GM19023 (cell line): ENCODE measurements at regions not wholly inside any gene's neighbourhood (a gene's known extent, or its start where the extent isn't known, plus 50 kb on each side); places are given as distances from the start of the nearest gene placed in this dataset.
"Not testable (repeated sequence)": the region's sequence is repeated elsewhere in the genome, so short reads cannot be mapped to it uniquely, and the experiment has no call there.

Experiments used
- ATAC-seq: cut with Tn5 transposase; IDR thresholded peaks from one replicate; pipeline ENCODE4 v1.9.1; 2021; ENCODE audit warnings: mild to moderate bottlenecking, moderate library complexity; ENCODE audit not compliant: unreplicated experiment

DNA sequence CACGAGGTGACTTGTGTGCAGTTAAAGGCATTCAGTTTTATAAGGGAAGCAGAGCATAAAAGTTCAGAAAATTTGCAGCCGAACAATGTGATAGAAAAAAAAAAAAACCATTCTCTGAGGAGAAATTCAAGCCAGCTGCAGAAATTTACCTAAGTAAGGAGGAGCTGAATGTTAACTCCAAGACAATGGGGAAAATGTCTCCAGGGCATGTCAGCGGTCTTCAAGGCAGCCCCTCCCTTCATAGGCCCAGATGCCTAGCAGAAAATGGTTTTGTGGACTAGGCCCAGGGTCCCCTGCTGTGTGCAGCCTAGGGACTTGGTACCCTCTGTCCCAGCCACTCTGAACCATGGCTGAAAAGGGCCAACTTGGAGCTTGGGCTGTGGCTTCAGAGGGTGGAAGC lies 1764.0 kb downstream of the C4orf33 start:
- no peak for ATAC-seq

DNA sequence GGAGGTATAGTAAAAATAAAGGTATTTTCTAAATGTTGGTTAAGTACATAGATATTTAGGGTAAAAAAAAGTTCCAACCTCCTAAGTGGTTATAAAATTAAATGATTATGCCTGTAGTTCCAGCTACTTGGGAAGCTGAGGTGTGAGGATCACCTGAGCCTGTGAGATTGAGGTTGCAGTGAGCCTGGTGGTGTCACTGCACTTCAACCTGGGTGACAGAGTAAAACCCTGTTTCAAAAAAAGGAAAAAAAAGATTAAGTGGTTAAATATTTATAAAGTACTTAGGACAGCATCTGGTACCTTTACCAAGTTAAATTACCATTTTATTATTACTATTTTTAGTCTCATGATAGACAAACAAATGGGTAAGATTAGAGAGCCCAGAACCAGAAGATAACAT lies 1801.0 kb downstream of the C4orf33 start:
- no peak for ATAC-seq

DNA sequence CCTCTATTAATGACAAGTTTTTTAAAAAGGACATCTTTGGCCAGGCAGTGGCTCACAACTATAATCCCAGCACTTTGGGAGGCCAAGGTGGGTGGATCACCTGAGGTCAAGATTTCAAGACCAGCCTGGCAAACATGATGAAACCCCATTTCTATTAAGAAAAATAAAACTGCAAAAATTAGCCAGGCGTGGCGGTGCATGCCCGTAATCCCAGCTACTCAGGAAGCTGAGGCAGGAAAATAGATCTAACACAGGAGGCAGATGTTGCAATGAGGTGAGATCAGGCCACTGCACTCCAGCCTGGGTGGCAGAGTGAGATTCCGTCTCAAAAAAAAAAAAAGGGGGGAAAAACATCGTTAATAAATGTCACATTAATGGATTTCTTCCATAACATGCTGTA lies 1805.4 kb downstream of the C4orf33 start:
- ATAC-seq: no peak

DNA sequence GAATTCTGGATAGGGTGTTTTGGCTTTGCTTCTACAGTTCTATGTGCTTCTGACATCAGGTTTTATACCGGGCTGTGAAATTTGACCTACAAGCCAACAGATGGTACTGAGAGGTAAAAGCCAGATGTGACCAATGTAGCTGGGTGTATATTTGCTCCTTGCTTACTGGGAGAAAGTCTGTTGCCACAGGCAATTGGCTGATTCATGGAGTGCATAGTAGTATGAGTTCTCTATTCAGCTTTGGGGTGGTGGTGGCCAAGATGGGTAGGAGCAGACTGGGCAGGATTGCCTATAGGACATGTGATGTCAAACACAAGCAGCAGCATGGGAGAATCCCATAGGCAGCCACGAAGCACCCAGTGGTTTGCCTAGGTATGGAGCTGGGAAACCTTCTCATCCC lies 1827.0 kb downstream of the C4orf33 start:
- no peak for ATAC-seq

DNA sequence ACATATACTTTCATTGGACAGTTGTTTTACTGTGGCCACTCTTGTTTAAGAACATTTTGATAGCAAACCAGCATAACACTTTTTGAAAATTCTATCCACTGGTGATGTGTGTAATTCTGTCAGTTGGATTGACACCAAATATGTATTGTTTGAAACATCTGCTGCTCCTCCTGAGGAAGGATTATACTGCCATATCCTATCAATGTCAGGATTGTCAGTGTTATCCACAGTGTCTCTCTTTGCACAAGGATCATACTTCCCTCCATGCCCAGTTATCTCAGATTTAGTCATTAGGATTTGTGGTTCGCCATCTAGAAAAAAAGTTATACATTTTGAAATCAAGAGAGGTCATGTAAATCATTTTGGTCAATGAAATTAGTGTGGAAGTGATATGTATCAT lies 1859.6 kb downstream of the C4orf33 start:
- no peak for ATAC-seq

DNA sequence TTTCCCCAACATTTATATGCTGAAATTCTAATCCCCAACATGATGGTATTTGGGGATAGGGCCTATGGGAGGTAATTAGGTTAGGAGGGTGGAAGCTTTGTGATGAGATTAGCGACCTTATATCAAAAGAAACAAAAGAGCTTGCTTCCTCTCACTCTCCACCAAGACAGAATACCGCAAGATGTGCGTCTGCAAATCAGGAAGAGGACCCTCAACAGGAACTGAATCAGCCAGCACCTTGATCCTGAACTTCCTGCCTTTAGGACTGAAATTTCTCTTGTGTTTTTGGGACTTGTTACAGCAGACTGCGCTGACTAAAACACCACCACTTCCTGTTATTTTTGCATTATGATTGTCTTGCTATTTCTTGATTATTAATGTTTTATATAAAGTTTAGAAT lies 1889.4 kb downstream of the C4orf33 start:
- no peak for ATAC-seq

DNA sequence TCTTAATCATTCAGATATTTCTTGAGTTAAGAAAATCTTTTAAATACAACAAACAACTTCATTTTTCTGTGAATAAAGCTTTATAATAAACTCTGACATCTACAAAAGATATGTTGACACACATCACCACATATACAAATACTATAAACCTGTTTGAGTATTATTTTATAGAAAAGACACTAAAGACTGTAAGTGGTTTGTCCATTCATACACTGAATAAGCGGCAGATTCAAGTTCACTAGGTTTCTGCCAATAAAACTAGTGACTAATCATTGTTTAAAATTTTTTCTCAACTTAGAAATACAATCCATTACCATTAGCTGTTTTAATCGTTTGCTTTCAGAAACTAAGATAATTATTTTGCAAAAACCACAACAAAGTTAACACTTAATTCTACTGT lies 1900.0 kb downstream of the C4orf33 start:
- ATAC-seq: no peak

DNA sequence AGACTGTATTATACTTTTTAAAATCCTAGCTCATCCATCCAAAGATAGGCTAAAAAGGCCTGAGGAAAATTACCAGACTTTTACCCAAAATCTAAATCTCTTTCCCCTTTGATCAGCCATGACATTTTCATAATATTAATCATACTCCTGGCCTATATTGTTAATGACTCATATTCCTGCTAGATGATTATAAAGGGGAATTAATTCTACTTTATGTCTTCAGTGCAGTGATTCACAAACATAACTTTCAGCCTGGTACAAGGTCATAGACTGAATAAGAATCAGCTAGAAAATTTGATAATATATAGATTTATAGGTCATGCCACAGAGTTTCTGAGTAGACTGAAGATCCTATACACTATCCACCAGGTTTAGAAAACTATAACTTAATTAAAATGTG lies 1905.4 kb downstream of the C4orf33 start:
- no peak for ATAC-seq

DNA sequence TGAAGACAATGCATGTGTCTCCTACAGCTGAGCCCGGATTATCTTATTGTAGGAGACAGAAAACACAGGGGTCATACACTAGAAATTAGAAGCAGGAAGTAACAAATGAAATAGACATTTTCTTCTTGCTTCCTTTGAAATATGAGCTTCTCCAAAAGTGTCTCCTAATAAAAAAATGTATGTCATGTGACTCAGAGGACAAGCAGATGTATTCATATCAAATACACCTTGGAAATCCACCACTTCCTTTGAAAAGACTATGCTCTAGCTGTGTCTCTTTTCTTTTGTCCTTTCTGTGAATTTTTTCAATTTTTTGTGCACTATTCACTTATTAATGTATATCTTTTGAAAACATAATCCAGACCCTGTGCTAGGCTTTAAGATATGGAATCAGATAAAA lies 1906.2 kb downstream of the C4orf33 start:
- ATAC-seq: no peak

DNA sequence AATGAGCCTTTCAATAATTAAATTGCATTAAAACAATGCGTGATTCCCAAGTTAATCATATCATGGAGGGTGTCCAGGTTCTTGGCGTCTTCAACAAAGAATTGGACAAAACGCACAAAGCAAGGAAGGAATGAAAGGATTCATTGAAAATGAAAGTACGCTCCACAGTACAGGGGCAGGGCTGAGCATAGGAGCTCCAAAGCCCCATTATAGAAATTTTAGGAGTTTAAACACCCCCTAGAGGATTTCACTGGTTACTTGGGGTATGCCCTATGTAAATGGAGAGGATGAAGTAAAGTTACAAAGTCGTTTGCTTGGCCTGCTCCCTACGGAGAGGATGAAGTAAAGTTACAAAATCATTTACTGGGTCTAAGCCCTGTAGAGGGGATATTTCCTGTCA lies 1910.4 kb downstream of the C4orf33 start:
- ATAC-seq: no peak

DNA sequence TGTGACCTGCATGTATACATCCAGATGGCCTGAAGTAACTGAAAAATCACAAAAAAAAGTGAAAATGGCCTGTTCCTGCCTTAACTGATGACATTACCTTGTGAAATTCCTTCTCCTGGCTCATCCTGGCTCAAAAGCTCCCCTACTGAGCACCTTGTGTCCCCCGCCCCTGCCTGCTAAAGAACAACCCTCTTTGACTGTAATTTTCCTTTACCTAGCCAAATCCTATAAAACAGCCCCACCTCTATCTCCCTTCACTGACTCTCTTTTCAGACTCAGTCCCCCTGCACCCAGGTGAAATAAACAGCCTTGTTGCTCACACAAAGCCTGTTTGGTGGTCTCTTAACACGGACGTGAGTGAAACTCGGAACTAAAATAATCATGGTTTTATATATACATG lies 1916.0 kb downstream of the C4orf33 start:
- not testable (repeated sequence) for ATAC-seq

DNA sequence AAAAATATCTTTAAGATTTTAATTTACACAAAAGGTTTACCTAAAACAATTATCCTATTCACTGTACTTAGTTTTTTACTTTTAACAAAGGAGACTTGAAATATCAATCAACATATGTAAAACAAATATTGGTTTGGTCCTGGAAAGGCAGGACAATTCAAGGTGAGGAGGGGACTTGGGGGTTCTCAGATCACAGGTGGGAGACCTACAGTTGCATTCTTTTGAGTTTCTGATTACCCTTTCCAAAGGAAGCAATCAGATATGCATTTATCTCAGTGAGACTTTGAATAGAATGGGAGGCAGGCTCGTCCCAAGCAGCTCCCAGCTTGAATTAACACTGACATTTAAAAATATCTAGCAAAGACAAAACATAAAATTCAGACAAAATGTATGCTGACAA lies 1917.3 kb downstream of the C4orf33 start:
- ATAC-seq: no peak

DNA sequence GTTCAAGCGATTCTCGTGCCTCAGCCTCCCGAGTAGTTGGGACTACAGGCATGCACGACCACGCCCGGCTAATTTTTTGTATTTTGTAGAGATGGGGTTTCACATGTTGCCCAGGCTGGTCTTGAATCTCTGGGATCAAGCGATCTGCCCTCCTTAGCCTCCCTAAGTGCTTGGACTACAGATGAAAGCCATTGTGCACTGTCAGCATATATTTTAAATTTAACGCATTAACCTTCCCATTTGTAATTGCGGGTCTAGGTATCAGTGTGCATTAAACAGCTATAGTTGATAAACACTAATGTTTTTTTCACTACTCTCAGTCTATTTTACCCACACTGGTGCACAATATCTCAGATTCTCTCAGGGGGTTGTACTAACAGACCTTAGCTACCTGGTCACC lies 1930.8 kb downstream of the C4orf33 start:
- no peak for ATAC-seq

DNA sequence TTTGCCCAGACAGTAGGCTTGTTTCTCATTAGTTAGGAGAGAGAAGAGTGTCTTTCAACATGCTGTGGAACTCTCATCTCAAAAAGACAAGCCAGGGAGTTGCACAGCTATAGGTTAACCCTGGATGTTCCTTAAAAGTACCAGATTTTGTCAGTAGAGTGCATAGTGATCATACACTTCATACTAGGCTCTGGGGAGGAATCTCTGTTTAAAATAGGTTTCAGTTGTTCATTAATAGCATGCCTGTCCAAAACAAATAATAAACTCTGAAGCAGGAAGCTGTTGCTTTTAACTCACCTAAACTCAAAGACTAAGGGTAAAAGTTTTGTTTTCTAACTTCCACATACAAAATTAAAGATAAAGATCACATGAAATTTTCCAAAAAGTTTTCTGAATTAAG lies 1948.4 kb downstream of the C4orf33 start:
- ATAC-seq: no peak

DNA sequence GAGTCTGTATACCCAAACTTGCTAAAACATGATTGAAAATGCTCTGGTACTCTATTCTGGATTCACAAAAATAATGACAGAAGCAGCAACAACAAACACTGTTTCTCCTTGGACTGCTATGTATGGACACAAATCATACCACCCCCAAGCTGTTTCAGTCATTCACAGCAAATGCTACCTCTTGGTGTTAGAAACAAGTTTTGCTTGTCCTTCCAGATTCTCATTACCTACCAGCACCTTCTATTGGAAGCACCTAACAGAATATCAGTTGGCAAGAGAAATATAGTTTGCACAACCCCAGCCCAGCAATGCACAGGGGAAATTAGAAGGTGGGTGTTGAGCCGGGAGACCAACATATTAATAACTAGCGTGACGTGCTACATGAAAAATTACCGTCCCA lies 1950.9 kb downstream of the C4orf33 start:
- ATAC-seq: no peak

DNA sequence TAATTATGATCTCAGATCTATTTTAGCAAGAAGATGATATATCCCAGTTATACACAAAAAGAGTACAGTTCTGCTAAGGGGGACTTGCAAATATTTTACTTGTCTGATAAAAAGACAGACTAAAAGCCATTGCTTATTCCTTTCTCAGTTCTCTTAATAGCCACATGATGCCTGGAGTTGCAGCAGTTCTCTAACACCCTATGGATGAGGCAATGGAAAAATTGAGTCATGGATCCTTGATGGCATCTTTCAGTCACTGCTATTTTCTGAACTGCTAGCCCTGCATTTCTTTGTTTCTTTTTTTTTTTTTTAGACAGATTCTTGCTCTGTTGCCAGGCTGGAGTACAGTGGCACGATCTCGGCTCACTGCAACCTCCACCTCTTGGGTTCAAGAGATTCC lies 1956.7 kb downstream of the C4orf33 start:
- no peak for ATAC-seq

DNA sequence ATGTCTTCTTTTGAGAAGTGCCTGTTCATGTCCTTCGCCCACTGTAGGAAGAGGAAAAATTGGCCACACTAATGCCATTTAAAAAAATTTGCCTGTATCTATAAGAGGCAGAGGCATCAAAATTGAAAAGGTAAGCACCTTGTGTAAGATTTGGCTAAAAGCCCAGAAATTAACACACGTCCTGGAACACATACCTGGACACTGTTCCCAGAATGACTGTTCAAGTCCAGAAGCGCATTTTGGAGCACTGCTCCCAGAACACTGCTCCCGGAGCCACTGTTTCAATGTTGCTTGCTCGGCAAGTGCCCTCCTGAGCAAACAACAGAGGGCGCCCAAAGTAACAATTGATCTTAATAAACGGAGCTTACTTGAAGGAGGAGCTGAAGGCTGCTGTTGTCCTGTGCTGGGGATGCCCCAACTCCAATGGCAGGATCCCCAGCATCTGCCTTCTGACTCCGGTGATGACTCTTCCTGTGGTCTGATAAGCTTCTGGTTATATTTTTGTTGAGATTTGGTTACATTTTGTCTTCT lies 1958.6 kb downstream of the C4orf33 start:
- no peak for ATAC-seq

DNA sequence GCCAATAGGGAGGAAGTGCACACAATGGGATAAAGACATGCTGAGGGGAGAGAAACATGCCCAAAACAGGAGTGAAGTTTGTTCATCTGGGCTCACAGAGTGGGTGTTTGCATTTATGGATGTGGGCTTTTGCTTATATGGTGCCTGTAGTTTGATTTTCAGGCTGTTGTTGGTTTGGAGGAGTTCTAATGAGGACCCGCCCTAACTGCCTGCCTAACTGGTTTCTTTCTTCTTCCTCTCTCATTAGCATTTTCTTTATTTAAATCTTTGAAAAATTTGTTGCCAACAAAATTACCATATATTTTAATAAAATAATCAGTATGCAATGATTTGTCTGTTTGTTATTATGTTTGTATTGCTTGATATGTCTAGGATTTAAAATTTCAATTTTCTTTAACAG lies 1965.8 kb downstream of the C4orf33 start:
- ATAC-seq: no peak

DNA sequence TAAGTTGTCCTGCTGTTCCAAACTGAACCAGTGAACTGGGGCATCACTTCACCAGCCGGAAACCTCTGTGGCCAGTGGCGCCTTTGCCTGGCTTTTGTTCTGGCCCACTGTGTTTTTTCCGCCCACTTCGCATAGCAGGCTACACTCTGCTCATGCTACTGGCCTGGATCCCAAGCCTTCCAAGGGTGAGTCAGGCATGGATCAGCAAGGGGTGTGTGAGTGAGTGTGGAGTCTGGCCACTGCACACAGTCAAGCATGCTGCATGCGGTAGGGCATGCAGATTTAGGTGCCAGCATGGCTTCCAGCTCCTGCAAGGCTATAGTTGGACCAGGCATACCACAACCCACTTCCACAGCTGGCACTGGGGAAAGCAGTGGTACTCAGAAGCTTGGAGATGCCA lies 1967.9 kb downstream of the C4orf33 start:
- no peak for ATAC-seq

DNA sequence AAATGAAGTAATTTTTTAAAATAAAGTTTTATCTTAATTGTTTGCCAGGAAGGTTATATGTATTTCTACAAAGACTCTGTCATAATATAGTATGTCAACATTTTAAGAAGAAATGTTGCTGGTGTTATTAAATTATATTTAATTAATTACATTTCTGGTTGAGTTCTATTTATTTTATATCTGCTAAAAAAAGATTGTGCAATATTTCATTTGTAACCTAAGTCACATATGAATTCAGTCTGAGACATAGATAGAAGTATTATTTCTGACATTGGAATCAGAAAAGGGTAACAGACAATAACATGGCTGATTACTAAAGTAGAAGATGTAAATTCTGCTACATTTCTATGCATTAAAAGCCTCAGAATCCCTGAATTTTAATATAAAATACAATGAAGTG lies 1985.1 kb downstream of the C4orf33 start:
- no peak for ATAC-seq

DNA sequence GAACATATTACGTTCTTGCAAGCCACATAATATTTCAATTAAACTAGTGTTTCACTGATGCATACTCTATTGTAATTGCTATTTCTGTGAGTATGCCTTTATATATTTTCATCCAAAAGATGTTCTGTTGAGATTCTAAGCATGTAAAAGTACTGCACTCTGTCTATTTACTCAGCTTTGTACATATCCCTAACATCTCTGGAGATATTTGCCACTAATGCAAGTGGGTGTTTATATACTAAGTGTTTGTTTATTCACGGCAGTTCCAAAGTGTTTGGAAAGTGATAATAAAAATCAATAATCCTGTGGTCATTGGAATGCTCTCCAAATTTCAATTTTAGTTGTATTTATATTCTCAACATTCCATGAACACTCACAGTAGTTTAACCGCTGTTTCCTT lies 1989.0 kb downstream of the C4orf33 start:
- ATAC-seq: no peak

DNA sequence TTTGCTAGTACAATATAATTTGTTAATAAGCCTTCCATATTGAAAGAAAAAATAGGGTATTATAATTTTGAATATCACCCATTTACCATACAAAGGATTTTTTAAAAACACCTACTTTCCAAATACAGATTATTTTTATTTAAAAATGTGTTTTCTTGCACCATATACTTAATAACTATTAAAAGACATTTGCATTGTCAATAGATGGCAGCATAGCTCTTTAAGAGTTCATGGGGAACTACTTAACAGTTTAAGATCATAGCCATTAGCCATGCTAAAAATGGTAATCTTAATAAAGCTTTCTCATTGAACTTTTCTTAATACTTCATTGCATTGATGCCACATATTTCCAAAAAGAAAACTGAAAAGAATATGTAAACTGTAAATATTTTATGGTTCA lies 1995.9 kb downstream of the C4orf33 start:
- no peak for ATAC-seq

DNA sequence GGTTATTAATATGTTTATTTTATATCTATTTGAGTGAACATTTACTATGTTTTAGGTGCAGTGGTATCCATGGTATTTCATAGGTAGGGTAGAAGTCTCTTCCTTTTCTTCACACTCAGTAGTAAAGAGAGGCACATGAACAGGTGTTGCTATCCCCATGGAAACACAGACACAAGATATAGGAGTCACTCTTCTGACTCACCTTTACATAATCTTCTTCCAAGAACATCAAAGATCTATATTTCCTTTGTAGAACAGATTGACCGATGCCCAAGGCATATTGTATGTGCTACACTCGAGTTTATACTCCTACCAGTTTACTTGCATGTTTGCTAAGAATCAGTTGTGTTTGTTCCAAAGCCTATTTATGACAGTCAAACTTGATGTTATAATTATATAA lies 1997.4 kb downstream of the C4orf33 start:
- no peak for ATAC-seq

DNA sequence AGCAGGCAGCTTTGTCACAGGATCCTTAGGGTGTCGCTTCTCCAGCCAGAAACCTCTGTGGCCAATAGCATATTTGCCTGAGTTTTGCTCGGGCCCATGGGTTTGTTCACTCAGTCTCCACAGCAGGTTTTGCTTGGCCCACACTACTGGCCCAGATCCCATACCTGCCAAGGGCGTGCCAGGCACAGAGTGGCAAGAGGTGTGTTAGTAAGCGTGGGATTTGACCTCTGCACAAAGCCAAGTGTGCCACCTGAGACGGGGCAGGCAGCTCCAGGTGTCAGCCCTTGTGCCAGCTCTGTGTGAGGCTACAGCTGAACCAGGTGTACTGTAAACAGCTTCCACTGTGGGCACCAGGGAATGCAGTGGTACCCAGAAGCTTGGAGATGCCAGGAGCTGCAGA lies 2003.0 kb downstream of the C4orf33 start:
- ATAC-seq: no peak
